CD14-positive monocyte (primary cell): ENCODE measurements at regions not wholly inside any gene's neighbourhood (a gene's known extent, or its start where the extent isn't known, plus 50 kb on each side); places are given as distances from the start of the nearest gene placed in this dataset.

Source experiments
- DNase-seq, 3 donors: peaks; one replicate each; pipeline ENCODE4 v3.0.0-alpha.2; 2011 to 2022
- H2AFZ ChIP-seq: 2 replicates; pipeline ENCODE4 v1.6.0; 2012; ENCODE audit warnings: mild to moderate bottlenecking, low read depth, low read length, inconsistent platforms; ENCODE audit not compliant: insufficient read depth, poor library complexity, severe bottlenecking
- H3K27ac ChIP-seq, 2 donors: 1 replicate in 1 of 2; 2 replicates in 1 of 2; pipeline ENCODE4 v1.5.1; 2012 to 2013; ENCODE audit warnings: low read length in 2 of 2, control low read depth in 1 of 2, inconsistent platforms in 1 of 2, low read depth in 1 of 2, mild to moderate bottlenecking in 1 of 2
- H3K27me3 ChIP-seq, 2 donors: one replicate each; pipeline versions ENCODE4 v1.6.0 to v1.6.1; 2011 to 2013; ENCODE audit warnings: low read length in 2 of 2; ENCODE audit not compliant: control insufficient read depth in 2 of 2, insufficient read depth in 2 of 2
- H3K36me3 ChIP-seq, 2 donors: replicated peaks in 1 of 2; 1 replicate in 1 of 2; 2 replicates in 1 of 2; pipeline versions ENCODE4 v1.5.1 to v1.6.1; 2012 to 2013; ENCODE audit warnings: low read length in 2 of 2, control low read depth in 1 of 2, inconsistent platforms in 1 of 2, mild to moderate bottlenecking in 1 of 2; ENCODE audit not compliant: insufficient read depth in 2 of 2, control insufficient read depth in 1 of 2
- H3K4me1 ChIP-seq, 2 donors: 1 replicate in 1 of 2; 2 replicates in 1 of 2; pipeline versions ENCODE4 v1.5.1 to v1.6.1; 2012 to 2013; ENCODE audit warnings: low read length in 2 of 2, control low read depth in 1 of 2, inconsistent platforms in 1 of 2, mild to moderate bottlenecking in 1 of 2, moderate library complexity in 1 of 2; ENCODE audit not compliant: insufficient read depth in 2 of 2, control insufficient read depth in 1 of 2
- H3K4me2 ChIP-seq: replicated peaks from 2 replicates; pipeline ENCODE3; 2012; ENCODE audit warnings: low read length, moderate library complexity, mild to moderate bottlenecking; ENCODE audit not compliant: poor library complexity, severe bottlenecking; ENCODE audit errors: extremely low read depth
- H3K4me3 ChIP-seq, 3 experiments: fragments of 200-600 bp in 1 of 3; sonication (generic) in 1 of 3; replicated peaks in 1 of 3; 1 replicate in 2 of 3; 2 replicates in 1 of 3; pipeline ENCODE4 v1.5.1; 2011 to 2013; ENCODE audit warnings: low read length in 3 of 3, mild to moderate bottlenecking in 3 of 3, control low read depth in 2 of 3, low read depth in 2 of 3, inconsistent platforms in 1 of 3, moderate library complexity in 1 of 3
- H3K79me2 ChIP-seq: 2 replicates; pipeline ENCODE4 v1.6.0; 2012; ENCODE audit warnings: mild to moderate bottlenecking, control low read depth, inconsistent platforms, low read length, moderate library complexity; ENCODE audit not compliant: insufficient read depth
- H3K9ac ChIP-seq: 2 replicates; pipeline ENCODE4 v1.6.0; 2017; ENCODE audit warnings: low read length, mild to moderate bottlenecking; ENCODE audit not compliant: insufficient read depth, poor library complexity, severe bottlenecking
- H3K9me3 ChIP-seq, 2 donors: replicated peaks in 1 of 2; 1 replicate in 1 of 2; 2 replicates in 1 of 2; pipeline versions ENCODE4 v1.5.1 to v1.6.1; 2012 to 2013; ENCODE audit warnings: low read length in 2 of 2, control low read depth in 1 of 2; ENCODE audit not compliant: control insufficient read depth in 1 of 2, insufficient read depth in 1 of 2
- H4K20me1 ChIP-seq: 2 replicates; pipeline ENCODE4 v1.6.0; 2012; ENCODE audit warnings: mild to moderate bottlenecking, low read length, control low read depth, moderate library complexity; ENCODE audit not compliant: insufficient read depth
- H3K27ac Mint-ChIP-seq, 7 donors: one replicate each; pipeline ENCODE4 v1.8.0; 2020; ENCODE audit warnings: mild to moderate bottlenecking in 7 of 7, mixed read lengths in 7 of 7, moderate library complexity in 6 of 7, inconsistent platforms in 2 of 7
- H3K27me3 Mint-ChIP-seq, 3 donors: one replicate each; pipeline ENCODE4 v1.8.0; 2021 to 2022; ENCODE audit warnings: low read depth in 3 of 3, mild to moderate bottlenecking in 3 of 3, mixed read lengths in 3 of 3, moderate library complexity in 3 of 3, inconsistent platforms in 1 of 3
- H3K36me3 Mint-ChIP-seq, 2 donors: one replicate each; pipeline ENCODE4 v1.8.0; 2020; ENCODE audit warnings: mixed read lengths in 2 of 2, inconsistent platforms in 1 of 2, mild to moderate bottlenecking in 1 of 2
- H3K4me1 Mint-ChIP-seq: one replicate; pipeline ENCODE4 v1.8.0; 2020; ENCODE audit warnings: mild to moderate bottlenecking, mixed read lengths
- H3K4me3 Mint-ChIP-seq, 2 donors: one replicate each; pipeline ENCODE4 v1.8.0; 2020; ENCODE audit warnings: mild to moderate bottlenecking in 2 of 2, mixed read lengths in 2 of 2, moderate library complexity in 1 of 2
- H3K9me3 Mint-ChIP-seq, 7 donors: one replicate each; pipeline ENCODE4 v1.8.0; 2020 to 2022; ENCODE audit warnings: mixed read lengths in 7 of 7, mild to moderate bottlenecking in 6 of 7, moderate library complexity in 6 of 7, inconsistent platforms in 2 of 7
- WGBS: methylation state at CpG from one replicate; pipeline ENCODE4 v1.1.5; 2013; ENCODE audit warnings: missing lambda C conversion rate; ENCODE audit not compliant: insufficient coverage; 5-methylcytosine and 5-hydroxymethylcytosine counted together
- intact Hi-C, 2 donors: fragments of 100-400 bp; cut with micrococcal nuclease; formaldehyde crosslinking; loops; one replicate each; pipeline versions ENCODE4 v1.15.0 to v1.15.1; 2023
- TF ChIP-seq, protein P1 (sequence below): fragments of 200-600 bp; IDR thresholded peaks from one replicate; pipeline ENCODE4 v1.8.0; 2022; ENCODE audit warnings: antibody characterized with exemption, mild to moderate bottlenecking

DNA sequence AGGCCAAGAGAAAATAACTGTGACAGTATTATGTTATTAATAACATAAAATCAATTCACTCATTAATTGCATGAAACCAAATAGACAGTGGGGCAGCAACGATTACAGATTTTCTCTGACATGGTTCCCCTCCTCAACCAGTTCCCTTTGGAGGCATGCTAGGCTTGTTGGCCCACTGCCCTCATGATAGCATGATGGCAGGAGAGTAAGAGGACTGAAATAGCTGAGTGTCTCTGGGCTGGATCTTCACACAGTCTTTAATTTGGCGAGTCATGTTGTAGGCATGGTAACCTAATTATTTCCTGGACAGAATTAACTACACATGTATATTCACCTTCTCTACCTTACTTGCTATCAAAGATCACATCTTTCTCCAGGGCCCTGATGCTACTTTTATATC, 266.2 kb upstream of the PELI2 start:
- Mint-ChIP-seq H3K27ac (no peak overlapping the region), H3K36me3 (no peaks in the 10 kb centered on the region), H3K9me3 (peaks cover 0 to 2% (median 0%) of the 10 kb centered on the region in 7 donors), H3K4me3 (no peak overlapping the region), H3K27me3 (peaks cover 0 to 4% (median 2%) of the 10 kb centered on the region in 3 donors), H3K4me1 (no peaks in the 10 kb centered on the region)
- H3K9me3 ChIP-seq: peaks cover 7 to 10% of the 10 kb centered on the region in 2 donors
- no peak for DNase-seq
- no peaks in the 10 kb centered on the region for H3K79me2 ChIP-seq
- H3K27ac ChIP-seq: no peak overlapping the region
- H3K36me3 ChIP-seq: no peaks in the 10 kb centered on the region
- no peak overlapping the region for H3K4me2 ChIP-seq
- H4K20me1 ChIP-seq: no peaks in the 10 kb centered on the region
- no peak overlapping the region for H3K9ac ChIP-seq
- no peak overlapping the region for H3K4me3 ChIP-seq
- H3K4me1 ChIP-seq: no peaks in the 10 kb centered on the region
- peaks cover 0 to 2% of the 10 kb centered on the region in 2 donors for H3K27me3 ChIP-seq
- intact Hi-C loops: no loop called here
- 88% methylated on average over 1 of the region's 2 CpGs for WGBS
- TF ChIP-seq, protein P1, sequence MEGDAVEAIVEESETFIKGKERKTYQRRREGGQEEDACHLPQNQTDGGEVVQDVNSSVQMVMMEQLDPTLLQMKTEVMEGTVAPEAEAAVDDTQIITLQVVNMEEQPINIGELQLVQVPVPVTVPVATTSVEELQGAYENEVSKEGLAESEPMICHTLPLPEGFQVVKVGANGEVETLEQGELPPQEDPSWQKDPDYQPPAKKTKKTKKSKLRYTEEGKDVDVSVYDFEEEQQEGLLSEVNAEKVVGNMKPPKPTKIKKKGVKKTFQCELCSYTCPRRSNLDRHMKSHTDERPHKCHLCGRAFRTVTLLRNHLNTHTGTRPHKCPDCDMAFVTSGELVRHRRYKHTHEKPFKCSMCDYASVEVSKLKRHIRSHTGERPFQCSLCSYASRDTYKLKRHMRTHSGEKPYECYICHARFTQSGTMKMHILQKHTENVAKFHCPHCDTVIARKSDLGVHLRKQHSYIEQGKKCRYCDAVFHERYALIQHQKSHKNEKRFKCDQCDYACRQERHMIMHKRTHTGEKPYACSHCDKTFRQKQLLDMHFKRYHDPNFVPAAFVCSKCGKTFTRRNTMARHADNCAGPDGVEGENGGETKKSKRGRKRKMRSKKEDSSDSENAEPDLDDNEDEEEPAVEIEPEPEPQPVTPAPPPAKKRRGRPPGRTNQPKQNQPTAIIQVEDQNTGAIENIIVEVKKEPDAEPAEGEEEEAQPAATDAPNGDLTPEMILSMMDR: no peak
- H2AFZ ChIP-seq: no peak overlapping the region

DNA sequence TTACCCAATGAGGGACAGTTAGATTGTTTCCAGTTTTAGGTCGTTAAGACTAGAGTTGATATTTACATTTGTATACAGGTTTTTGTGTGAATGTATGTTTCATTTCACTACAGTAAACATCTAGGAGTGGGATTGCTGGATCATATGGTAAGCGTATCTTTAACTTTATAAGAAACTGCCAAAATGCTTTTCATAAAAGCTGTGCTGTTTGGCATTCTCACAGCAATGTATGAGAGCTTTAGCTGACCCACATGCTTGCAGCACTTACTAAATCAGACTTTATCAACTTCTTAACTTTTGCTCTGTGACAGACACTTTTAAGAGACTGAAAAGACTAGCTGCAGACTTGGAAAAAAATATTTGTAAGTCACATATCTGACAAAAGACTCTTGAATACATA, 262.5 kb upstream of the PELI2 start:
- Histone ChIP-seq H3K36me3 (no peaks in the 10 kb centered on the region), H3K9ac (no peak overlapping the region), H3K9me3 (peaks cover 7 to 10% of the 10 kb centered on the region in 2 donors), H3K4me3 (no peak overlapping the region), H3K27ac (no peak overlapping the region), H4K20me1 (no peaks in the 10 kb centered on the region), H3K4me2 (no peak overlapping the region), H2AFZ (no peak overlapping the region), H3K4me1 (no peaks in the 10 kb centered on the region), H3K27me3 (no peaks in the 10 kb centered on the region), H3K79me2 (no peaks in the 10 kb centered on the region)
- no peaks in the 10 kb centered on the region for H3K27me3 Mint-ChIP-seq
- TF ChIP-seq, protein P1: no peak
- H3K4me1 Mint-ChIP-seq: no peaks in the 10 kb centered on the region
- intact Hi-C loops: no loop called here
- no peak overlapping the region for H3K4me3 Mint-ChIP-seq
- DNase-seq: no peak
- H3K9me3 Mint-ChIP-seq: peaks cover 5 to 21% (median 14%) of the 10 kb centered on the region in 7 donors
- no peaks in the 10 kb centered on the region for H3K36me3 Mint-ChIP-seq
- WGBS: no CpG with 5 or more reads among the region's 2 CpGs
- H3K27ac Mint-ChIP-seq: no peak overlapping the region
